ENCODE measurements at regions not wholly inside any gene's neighbourhood (a gene's known extent, or its start where the extent isn't known, plus 50 kb on each side); places are given as distances from the start of the nearest gene placed in this dataset.

DNA sequence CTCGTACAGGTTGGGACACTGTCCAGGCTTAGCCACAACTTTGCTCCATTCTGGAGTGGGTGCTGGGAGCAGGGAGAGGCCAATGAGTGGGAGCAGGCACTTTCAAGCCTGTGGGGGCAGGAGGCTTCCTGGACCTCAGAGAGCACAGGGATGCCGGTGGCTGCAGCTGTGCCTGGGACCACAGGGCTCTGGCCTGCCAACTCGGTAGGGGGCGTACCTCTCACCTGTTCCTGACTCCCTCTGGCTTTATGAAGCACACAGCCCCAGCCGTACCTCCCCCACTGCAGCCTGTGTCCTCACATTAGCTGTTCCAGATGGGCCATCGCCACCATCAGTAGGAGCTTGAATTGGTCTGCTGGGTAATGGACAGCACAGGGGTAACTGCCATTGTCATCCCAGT, 278.7 kb upstream of the KLHL1 start:
- no peaks in the 10 kb centered on the region for H3K79me2 ChIP-seq
- no peak overlapping the region for H3K27ac ChIP-seq
- H2AFZ ChIP-seq: no peak overlapping the region
- no peaks in the 10 kb centered on the region for H3K27me3 ChIP-seq (ENCODE audit: control insufficient read depth, insufficient read depth, low read length)
- H3K36me3 ChIP-seq (ENCODE audit: control insufficient read depth, insufficient read depth, low read length): no peaks in the 10 kb centered on the region
- H3K9ac ChIP-seq: no peak overlapping the region
- TF ChIP-seq CTCF (IDR thresholded peaks at IDR 0.05): no peak
- no peaks in the 10 kb centered on the region for H3K4me1 ChIP-seq
- no peak overlapping the region for H3K4me2 ChIP-seq (ENCODE audit: low read length)
- H3K4me3 ChIP-seq (ENCODE audit: low read depth, low read length): no peak overlapping the region
- no peaks in the 10 kb centered on the region for H3K9me3 ChIP-seq (ENCODE audit: control insufficient read depth, low read length)

GRCh38 chr13:70385852-70386251, 277.6 kb upstream of the KLHL1 start:
- no peak overlapping the region for H2AFZ ChIP-seq
- H3K27me3 ChIP-seq (ENCODE audit: control insufficient read depth, insufficient read depth, low read length): no peaks in the 10 kb centered on the region
- TF ChIP-seq CTCF (IDR thresholded peaks at IDR 0.05): no peak
- no peaks in the 10 kb centered on the region for H3K4me1 ChIP-seq
- H3K4me3 ChIP-seq (ENCODE audit: low read depth, low read length): no peak overlapping the region
- no peaks in the 10 kb centered on the region for H3K79me2 ChIP-seq
- no peaks in the 10 kb centered on the region for H3K9me3 ChIP-seq (ENCODE audit: control insufficient read depth, low read length)
- H3K27ac ChIP-seq: no peak overlapping the region
- H3K9ac ChIP-seq: no peak overlapping the region
- H3K36me3 ChIP-seq (ENCODE audit: control insufficient read depth, insufficient read depth, low read length): no peaks in the 10 kb centered on the region
- no peak overlapping the region for H3K4me2 ChIP-seq (ENCODE audit: low read length)

GRCh38 chr13:70384156-70384555, 275.9 kb upstream of the KLHL1 start:
- TF ChIP-seq CTCF (IDR thresholded peaks at IDR 0.05): no peak
- H3K36me3 ChIP-seq (ENCODE audit: control insufficient read depth, insufficient read depth, low read length): no peaks in the 10 kb centered on the region
- no peaks in the 10 kb centered on the region for H3K27me3 ChIP-seq (ENCODE audit: control insufficient read depth, insufficient read depth, low read length)
- H3K4me2 ChIP-seq (ENCODE audit: low read length): no peak overlapping the region
- H3K27ac ChIP-seq: no peak overlapping the region
- H3K9ac ChIP-seq: no peak overlapping the region
- no peaks in the 10 kb centered on the region for H3K9me3 ChIP-seq (ENCODE audit: control insufficient read depth, low read length)
- no peaks in the 10 kb centered on the region for H3K79me2 ChIP-seq
- no peak overlapping the region for H2AFZ ChIP-seq
- H3K4me3 ChIP-seq (ENCODE audit: low read depth, low read length): no peak overlapping the region
- H3K4me1 ChIP-seq: no peaks in the 10 kb centered on the region

DNA sequence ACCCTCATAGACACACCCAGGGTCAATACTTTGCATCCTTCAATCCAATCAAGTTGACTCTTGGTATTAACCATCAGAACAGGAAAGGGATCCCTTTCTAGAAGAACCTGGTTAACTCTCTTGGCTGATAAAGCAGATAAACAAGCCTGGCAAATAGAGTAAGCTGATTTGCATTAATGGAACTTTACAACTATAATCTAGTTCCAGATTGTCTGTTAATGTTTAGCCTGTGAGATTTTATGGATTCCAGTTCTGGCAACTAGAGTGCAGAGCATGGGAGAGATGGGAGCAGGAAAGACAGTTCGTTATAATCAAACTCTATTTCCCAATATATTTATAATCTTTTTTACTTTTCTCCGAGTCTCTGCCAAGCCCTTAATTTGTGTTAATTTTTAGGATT, 272.6 kb upstream of the KLHL1 start:
- H3K9me3 ChIP-seq (ENCODE audit: control insufficient read depth, low read length): no peaks in the 10 kb centered on the region
- no peaks in the 10 kb centered on the region for H3K36me3 ChIP-seq (ENCODE audit: control insufficient read depth, insufficient read depth, low read length)
- TF ChIP-seq CTCF (IDR thresholded peaks at IDR 0.05): no peak
- H2AFZ ChIP-seq: no peak overlapping the region
- H3K79me2 ChIP-seq: no peaks in the 10 kb centered on the region
- no peak overlapping the region for H3K4me2 ChIP-seq (ENCODE audit: low read length)
- no peak overlapping the region for H3K9ac ChIP-seq
- H3K4me3 ChIP-seq (ENCODE audit: low read depth, low read length): no peak overlapping the region
- no peak overlapping the region for H3K27ac ChIP-seq
- no peaks in the 10 kb centered on the region for H3K27me3 ChIP-seq (ENCODE audit: control insufficient read depth, insufficient read depth, low read length)
- H3K4me1 ChIP-seq: no peaks in the 10 kb centered on the region

GRCh38 chr13:70375718-70376117, 267.5 kb upstream of the KLHL1 start:
- H3K4me1 ChIP-seq: no peaks in the 10 kb centered on the region
- H3K4me2 ChIP-seq (ENCODE audit: low read length): no peak overlapping the region
- H3K27me3 ChIP-seq (ENCODE audit: control insufficient read depth, insufficient read depth, low read length): no peaks in the 10 kb centered on the region
- no peak overlapping the region for H3K4me3 ChIP-seq (ENCODE audit: low read depth, low read length)
- H3K27ac ChIP-seq: no peak overlapping the region
- TF ChIP-seq CTCF (IDR thresholded peaks at IDR 0.05): no peak
- H2AFZ ChIP-seq: no peak overlapping the region
- no peaks in the 10 kb centered on the region for H3K79me2 ChIP-seq
- H3K9ac ChIP-seq: no peak overlapping the region
- no peaks in the 10 kb centered on the region for H3K9me3 ChIP-seq (ENCODE audit: control insufficient read depth, low read length)
- no peaks in the 10 kb centered on the region for H3K36me3 ChIP-seq (ENCODE audit: control insufficient read depth, insufficient read depth, low read length)

All from parathyroid adenoma (tissue), 2 donors.